Stimulated activated CD8-positive, alpha-beta memory T cell treated with anti-CD3 and anti-CD28 coated beads, Interleukin-4, amount 100 ng/mL, for 1 hour (primary cell): ENCODE measurements at regions not wholly inside any gene's neighbourhood (a gene's known extent, or its start where the extent isn't known, plus 50 kb on each side); places are given as distances from the start of the nearest gene placed in this dataset.
"Not testable (repeated sequence)": the region's sequence is repeated elsewhere in the genome, so short reads cannot be mapped to it uniquely, and the experiment has no call there.

Source experiments
- DNase-seq, 2 donors: peaks; one replicate each; pipeline ENCODE4 v3.0.0-alpha.2; 2020; ENCODE audit warnings: low read depth in 2 of 2, low spot score in 1 of 2

GRCh38 chr2:210860276-210860675, 303.9 kb downstream of the CPS1 start:
- no peak for DNase-seq

- no peak for DNase-seq
These were observed 304.8 kb downstream of the CPS1 start for GRCh38 chr2:210861038-210861665.

GRCh38 chr2:210862283-210863065, 306.1 kb downstream of the CPS1 start:
- DNase-seq = no peak

- no peak for DNase-seq
These were observed 306.9 kb downstream of the CPS1 start for GRCh38 chr2:210863283-210863682.

- DNase-seq = not testable (repeated sequence)
These were observed 315.2 kb downstream of the CPS1 start for GRCh38 chr2:210871566-210871965.

- no peak for DNase-seq
These were observed 317.2 kb downstream of the CPS1 start for GRCh38 chr2:210873631-210874030.

GRCh38 chr2:210884227-210884626, 327.8 kb downstream of the CPS1 start:
- DNase-seq = no peak

- no peak for DNase-seq
These were observed 331.6 kb downstream of the CPS1 start for GRCh38 chr2:210888035-210888434.

- no peak for DNase-seq
These were observed 338.7 kb downstream of the CPS1 start for GRCh38 chr2:210895132-210895531.

GRCh38 chr2:210899131-210899530, 342.7 kb downstream of the CPS1 start:
- DNase-seq = no peak

- DNase-seq = no peak
These were observed 344.9 kb downstream of the CPS1 start for GRCh38 chr2:210901326-210901725.

- no peak for DNase-seq
These were observed 356.4 kb downstream of the CPS1 start for GRCh38 chr2:210912779-210913178.

GRCh38 chr2:210913461-210913860, 357.1 kb downstream of the CPS1 start:
- DNase-seq = no peak

GRCh38 chr2:210915912-210916311, 359.5 kb downstream of the CPS1 start:
- no peak for DNase-seq

- DNase-seq = no peak
These were observed 361.1 kb downstream of the CPS1 start for GRCh38 chr2:210917465-210917864.

GRCh38 chr2:210919128-210919527, 362.7 kb downstream of the CPS1 start:
- DNase-seq = no peak

GRCh38 chr2:210922419-210922818, 366.0 kb downstream of the CPS1 start:
- DNase-seq = no peak

- DNase-seq = no peak
These were observed 372.3 kb downstream of the CPS1 start for GRCh38 chr2:210928714-210929113.

- DNase-seq = no peak
These were observed 381.8 kb downstream of the CPS1 start for GRCh38 chr2:210938228-210938627.

- DNase-seq = no peak
These were observed 390.0 kb downstream of the CPS1 start for GRCh38 chr2:210946395-210946794.

- DNase-seq = not testable (repeated sequence)
These were observed 394.1 kb downstream of the CPS1 start for GRCh38 chr2:210950434-210951060.

GRCh38 chr2:210954386-210954907, 398.0 kb downstream of the CPS1 start:
- no peak for DNase-seq
